Glutamatergic neuron (in vitro differentiated cells): ENCODE measurements at regions not wholly inside any gene's neighbourhood (a gene's known extent, or its start where the extent isn't known, plus 50 kb on each side); places are given as distances from the start of the nearest gene placed in this dataset. TPM values are rescaled to one million over a fixed set of nuclear protein-coding genes. Genes with fewer than 3 reads are reported as not detected.

ENCODE experiments used
- DNase-seq: peaks from one replicate; pipeline ENCODE4 v3.0.0; 2022
- H3K27ac Mint-ChIP-seq: one replicate; pipeline ENCODE4 v1.8.0; 2020; ENCODE audit warnings: mild to moderate bottlenecking, mixed read lengths, inconsistent platforms; ENCODE audit not compliant: unreplicated experiment
- H3K27me3 Mint-ChIP-seq: one replicate; pipeline ENCODE4 v1.8.0; 2020; ENCODE audit warnings: mild to moderate bottlenecking, moderate library complexity, mixed read lengths, inconsistent platforms; ENCODE audit not compliant: unreplicated experiment
- H3K36me3 Mint-ChIP-seq: one replicate; pipeline ENCODE4 v1.8.0; 2020; ENCODE audit warnings: mild to moderate bottlenecking, mixed read lengths, inconsistent platforms; ENCODE audit not compliant: unreplicated experiment
- H3K4me1 Mint-ChIP-seq: one replicate; pipeline ENCODE4 v1.8.0; 2020; ENCODE audit warnings: mild to moderate bottlenecking, low read depth, mixed read lengths, inconsistent platforms; ENCODE audit not compliant: unreplicated experiment
- H3K4me3 Mint-ChIP-seq: one replicate; pipeline ENCODE4 v1.8.0; 2020; ENCODE audit warnings: mild to moderate bottlenecking, mixed read lengths, inconsistent platforms; ENCODE audit not compliant: unreplicated experiment
- H3K9me3 Mint-ChIP-seq: one replicate; pipeline ENCODE4 v1.8.0; 2020; ENCODE audit warnings: mild to moderate bottlenecking, moderate library complexity, mixed read lengths, inconsistent platforms; ENCODE audit not compliant: unreplicated experiment
- CTCF ChIP-seq: fragments of 200-600 bp; sonication (generic); IDR thresholded peaks from one replicate; pipeline ENCODE4 v1.5.0; 2021; ENCODE audit not compliant: partially characterized antibody, unreplicated experiment
- microRNA-seq: library from miRNA; unstranded; fragments of <30 nt; microRNA quantifications from one replicate; pipeline ENCODE4, GENCODE V29; 2020; ENCODE audit not compliant: unreplicated experiment

- TF ChIP-seq CTCF, result no peak
- peaks cover 2% of the 10 kb centered on the region for H3K4me1 Mint-ChIP-seq
- no peak for DNase-seq
- H3K27ac Mint-ChIP-seq, result no peak overlapping the region
- H3K9me3 Mint-ChIP-seq, result peaks cover 4% of the 10 kb centered on the region
- H3K27me3 Mint-ChIP-seq, result no peaks in the 10 kb centered on the region
- H3K4me3 Mint-ChIP-seq, result no peak overlapping the region
- H3K36me3 Mint-ChIP-seq, result no peaks in the 10 kb centered on the region
Measured at GRCh38 chr14:28707814-28708213, 58.8 kb upstream of the FOXG1 start.

GRCh38 chr14:28709571-28710305, 56.8 kb upstream of the FOXG1 start:
- no peaks in the 10 kb centered on the region for H3K36me3 Mint-ChIP-seq
- no peaks in the 10 kb centered on the region for H3K27me3 Mint-ChIP-seq
- H3K4me3 Mint-ChIP-seq, result no peak overlapping the region
- peaks cover 4% of the 10 kb centered on the region for H3K9me3 Mint-ChIP-seq
- peaks cover 2% of the 10 kb centered on the region for H3K4me1 Mint-ChIP-seq
- TF ChIP-seq CTCF, result no peak
- no peak for DNase-seq
- H3K27ac Mint-ChIP-seq, result no peak overlapping the region

Small RNA genes lying in the stretch of these regions (microRNA-seq; reads per million reads assigned to microRNA genes)
- gene MIR3171, result not detected
- gene MIR4307, result not detected
